ENCODE measurements at regions not wholly inside any gene's neighbourhood (a gene's known extent, or its start where the extent isn't known, plus 50 kb on each side); places are given as distances from the start of the nearest gene placed in this dataset.

DNA sequence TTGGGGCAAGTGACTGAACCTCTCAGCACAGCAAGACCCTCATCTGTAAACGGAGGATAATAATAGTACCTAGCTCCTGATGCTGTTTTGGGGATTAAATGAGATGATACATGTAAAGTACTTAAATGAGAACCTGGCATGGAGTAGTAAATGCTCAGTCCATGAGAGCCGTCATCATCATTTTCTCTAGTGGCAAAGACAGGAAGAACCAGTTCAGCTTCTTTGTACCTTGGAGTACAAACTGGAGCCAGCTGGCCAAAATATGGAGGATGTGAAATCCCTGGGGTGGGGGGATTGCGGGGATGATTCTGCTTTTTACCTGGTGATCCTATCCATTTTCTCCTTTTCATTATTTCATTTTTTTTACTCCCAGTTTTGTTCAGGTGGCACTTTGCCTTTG is 204.2 kb upstream of the LRRN1 start:
- no peak for DNase-seq (ENCODE audit: low read depth)
- no peak overlapping the region for H3K4me3 ChIP-seq (ENCODE audit: control insufficient read depth, low read depth, low read length)
- no peak for TF ChIP-seq CTCF (IDR thresholded peaks at IDR 0.05; ENCODE audit: control insufficient read depth, insufficient read depth, low read depth, low read length, missing control alignments)

- no peak for DNase-seq (ENCODE audit: low read depth)
Measured at GRCh38 chr3:3589715-3590130, 209.5 kb upstream of the LRRN1 start.

GRCh38 chr3:3587647-3587972 is 211.6 kb upstream of the LRRN1 start:
- no peak overlapping the region for H3K4me3 ChIP-seq (ENCODE audit: control insufficient read depth, low read depth, low read length)
- no peak for TF ChIP-seq CTCF (IDR thresholded peaks at IDR 0.05; ENCODE audit: control insufficient read depth, insufficient read depth, low read depth, low read length, missing control alignments)
- no peak for DNase-seq (ENCODE audit: low read depth)

More at GRCh38 chr3:3589715-3590130, 209.5 kb upstream of the LRRN1 start:
- no peak for TF ChIP-seq CTCF (IDR thresholded peaks at IDR 0.05; ENCODE audit: control insufficient read depth, insufficient read depth, low read depth, low read length, missing control alignments)
- H3K4me3 ChIP-seq (ENCODE audit: control insufficient read depth, low read depth, low read length): no peak overlapping the region

- TF ChIP-seq CTCF (IDR thresholded peaks at IDR 0.05; ENCODE audit: control insufficient read depth, insufficient read depth, low read depth, low read length, missing control alignments): no peak
- no peak for DNase-seq (ENCODE audit: low read depth)
- H3K4me3 ChIP-seq (ENCODE audit: control insufficient read depth, low read depth, low read length): no peak overlapping the region
Measured at GRCh38 chr3:3586843-3587646, 212.2 kb upstream of the LRRN1 start.

GRCh38 chr3:3586336-3586735 is 212.9 kb upstream of the LRRN1 start:
- DNase-seq (ENCODE audit: low read depth): no peak
- TF ChIP-seq CTCF (IDR thresholded peaks at IDR 0.05; ENCODE audit: control insufficient read depth, insufficient read depth, low read depth, low read length, missing control alignments): no peak
- H3K4me3 ChIP-seq (ENCODE audit: control insufficient read depth, low read depth, low read length): no peak overlapping the region

- no peak for TF ChIP-seq CTCF (IDR thresholded peaks at IDR 0.05; ENCODE audit: control insufficient read depth, insufficient read depth, low read depth, low read length, missing control alignments)
- no peak for DNase-seq (ENCODE audit: low read depth)
- no peak overlapping the region for H3K4me3 ChIP-seq (ENCODE audit: control insufficient read depth, low read depth, low read length)
Measured at GRCh38 chr3:3579658-3580057, 219.6 kb upstream of the LRRN1 start.
